ENCODE measurements at regions not wholly inside any gene's neighbourhood (a gene's known extent, or its start where the extent isn't known, plus 50 kb on each side); places are given as distances from the start of the nearest gene placed in this dataset.

GRCh38 chr15:35286721-35287120 lies 201.6 kb upstream of the NANOGP8 start:
- Mint-ChIP-seq H3K27me3 (ENCODE audit: low read depth, unreplicated experiment) (no peaks in the 10 kb centered on the region), H3K4me1 (ENCODE audit: low read depth, unreplicated experiment) (peaks cover under 1% of the 10 kb centered on the region), H3K4me3 (ENCODE audit: unreplicated experiment) (no peak overlapping the region), H3K9me3 (ENCODE audit: unreplicated experiment) (peaks cover 4% of the 10 kb centered on the region), H3K36me3 (ENCODE audit: low read depth, unreplicated experiment) (no peaks in the 10 kb centered on the region), H3K27ac (ENCODE audit: unreplicated experiment) (no peak overlapping the region)
- no peaks in the 10 kb centered on the region for H4K20me1 ChIP-seq (ENCODE audit: insufficient read depth, low read length)
- H3K4me2 ChIP-seq (ENCODE audit: low read length), result no peak overlapping the region
- no peak overlapping the region for H2AFZ ChIP-seq (ENCODE audit: low read depth, low read length)
- no peaks in the 10 kb centered on the region for H3K4me1 ChIP-seq (ENCODE audit: insufficient read depth, low read length)
- TF ChIP-seq, protein P1, sequence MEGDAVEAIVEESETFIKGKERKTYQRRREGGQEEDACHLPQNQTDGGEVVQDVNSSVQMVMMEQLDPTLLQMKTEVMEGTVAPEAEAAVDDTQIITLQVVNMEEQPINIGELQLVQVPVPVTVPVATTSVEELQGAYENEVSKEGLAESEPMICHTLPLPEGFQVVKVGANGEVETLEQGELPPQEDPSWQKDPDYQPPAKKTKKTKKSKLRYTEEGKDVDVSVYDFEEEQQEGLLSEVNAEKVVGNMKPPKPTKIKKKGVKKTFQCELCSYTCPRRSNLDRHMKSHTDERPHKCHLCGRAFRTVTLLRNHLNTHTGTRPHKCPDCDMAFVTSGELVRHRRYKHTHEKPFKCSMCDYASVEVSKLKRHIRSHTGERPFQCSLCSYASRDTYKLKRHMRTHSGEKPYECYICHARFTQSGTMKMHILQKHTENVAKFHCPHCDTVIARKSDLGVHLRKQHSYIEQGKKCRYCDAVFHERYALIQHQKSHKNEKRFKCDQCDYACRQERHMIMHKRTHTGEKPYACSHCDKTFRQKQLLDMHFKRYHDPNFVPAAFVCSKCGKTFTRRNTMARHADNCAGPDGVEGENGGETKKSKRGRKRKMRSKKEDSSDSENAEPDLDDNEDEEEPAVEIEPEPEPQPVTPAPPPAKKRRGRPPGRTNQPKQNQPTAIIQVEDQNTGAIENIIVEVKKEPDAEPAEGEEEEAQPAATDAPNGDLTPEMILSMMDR (IDR thresholded peaks at IDR 0.05; ENCODE audit: insufficient read depth, low read depth, low read length), result no peak
- TF ChIP-seq EZH2 (IDR thresholded peaks at IDR 0.05; ENCODE audit: insufficient read depth, low read length), result no peak
- DNase-seq (ENCODE audit: low read depth) (no peak), FAIRE-seq (no peak)
- no peak overlapping the region for H3K27ac ChIP-seq (ENCODE audit: low read depth, low read length)
- no peak overlapping the region for H3K9ac ChIP-seq (ENCODE audit: low read length)
- no peak overlapping the region for H3K4me3 ChIP-seq (ENCODE audit: insufficient read depth, low read depth, low read length)
- H3K27me3 ChIP-seq (ENCODE audit: insufficient read depth, low read length), result no peaks in the 10 kb centered on the region
- no peaks in the 10 kb centered on the region for H3K79me2 ChIP-seq (ENCODE audit: insufficient read depth, low read length)
- no peaks in the 10 kb centered on the region for H3K36me3 ChIP-seq (ENCODE audit: insufficient read depth, low read length)
- no peaks in the 10 kb centered on the region for H3K9me3 ChIP-seq (ENCODE audit: insufficient read depth, low read depth, low read length)

- no peaks in the 10 kb centered on the region for H3K27me3 Mint-ChIP-seq (ENCODE audit: low read depth, unreplicated experiment)
- DNase-seq (ENCODE audit: low read depth) (no peak), FAIRE-seq (no peak)
- no peak overlapping the region for H3K27ac Mint-ChIP-seq (ENCODE audit: unreplicated experiment)
- peaks cover 8% of the 10 kb centered on the region for H3K4me1 Mint-ChIP-seq (ENCODE audit: low read depth, unreplicated experiment)
- no peaks in the 10 kb centered on the region for H4K20me1 ChIP-seq (ENCODE audit: insufficient read depth, low read length)
- H3K36me3 Mint-ChIP-seq (ENCODE audit: low read depth, unreplicated experiment), result no peaks in the 10 kb centered on the region
- no peaks in the 10 kb centered on the region for H3K79me2 ChIP-seq (ENCODE audit: insufficient read depth, low read length)
- H3K4me1 ChIP-seq (ENCODE audit: insufficient read depth, low read length), result no peaks in the 10 kb centered on the region
- H3K36me3 ChIP-seq (ENCODE audit: insufficient read depth, low read length), result no peaks in the 10 kb centered on the region
- no peak overlapping the region for H3K4me3 ChIP-seq (ENCODE audit: insufficient read depth, low read depth, low read length)
- H3K9ac ChIP-seq (ENCODE audit: low read length), result no peak overlapping the region
- H3K27me3 ChIP-seq (ENCODE audit: insufficient read depth, low read length), result no peaks in the 10 kb centered on the region
- H3K4me2 ChIP-seq (ENCODE audit: low read length), result no peak overlapping the region
- no peak overlapping the region for H3K27ac ChIP-seq (ENCODE audit: low read depth, low read length)
- no peaks in the 10 kb centered on the region for H3K9me3 ChIP-seq (ENCODE audit: insufficient read depth, low read depth, low read length)
- H2AFZ ChIP-seq (ENCODE audit: low read depth, low read length), result no peak overlapping the region
- peaks cover 6% of the 10 kb centered on the region for H3K9me3 Mint-ChIP-seq (ENCODE audit: unreplicated experiment)
- TF ChIP-seq EZH2 (IDR thresholded peaks at IDR 0.05; ENCODE audit: insufficient read depth, low read length), result no peak
- TF ChIP-seq, protein P1 (IDR thresholded peaks at IDR 0.05; ENCODE audit: insufficient read depth, low read depth, low read length), result no peak
- no peak overlapping the region for H3K4me3 Mint-ChIP-seq (ENCODE audit: unreplicated experiment)
These were observed 197.9 kb upstream of the NANOGP8 start for GRCh38 chr15:35282965-35283496.

DNA sequence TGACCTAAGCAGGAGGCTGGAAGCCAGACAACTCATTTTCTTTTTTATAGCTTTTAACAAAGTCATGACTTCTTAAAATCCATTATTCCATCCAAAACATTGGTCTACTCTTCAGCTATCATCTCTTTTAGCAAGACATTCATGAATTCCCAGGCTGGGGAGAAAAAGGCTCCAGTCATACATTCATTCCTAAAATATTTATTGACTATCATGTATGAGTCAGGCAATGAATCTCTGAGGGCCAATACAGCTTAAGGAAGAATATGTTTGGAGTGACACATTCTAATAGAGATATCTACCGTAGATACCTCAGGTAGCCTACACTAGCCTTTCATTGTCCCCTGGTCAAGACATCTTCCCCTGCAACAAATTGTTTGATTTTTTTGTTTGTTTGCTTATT lies 196.4 kb upstream of the NANOGP8 start:
- Histone ChIP-seq H3K9ac (ENCODE audit: low read length) (no peak overlapping the region), H4K20me1 (ENCODE audit: insufficient read depth, low read length) (no peaks in the 10 kb centered on the region), H3K36me3 (ENCODE audit: insufficient read depth, low read length) (no peaks in the 10 kb centered on the region), H2AFZ (ENCODE audit: low read depth, low read length) (no peak overlapping the region), H3K27me3 (ENCODE audit: insufficient read depth, low read length) (no peaks in the 10 kb centered on the region), H3K4me1 (ENCODE audit: insufficient read depth, low read length) (no peaks in the 10 kb centered on the region), H3K4me3 (ENCODE audit: insufficient read depth, low read depth, low read length) (no peak overlapping the region), H3K27ac (ENCODE audit: low read depth, low read length) (no peak overlapping the region), H3K9me3 (ENCODE audit: insufficient read depth, low read depth, low read length) (peaks cover 3% of the 10 kb centered on the region), H3K4me2 (ENCODE audit: low read length) (no peak overlapping the region), H3K79me2 (ENCODE audit: insufficient read depth, low read length) (no peaks in the 10 kb centered on the region)
- FAIRE-seq, result peak; percentile 80
- no peak overlapping the region for H3K27ac Mint-ChIP-seq (ENCODE audit: unreplicated experiment)
- peak; percentile 54 for DNase-seq (ENCODE audit: low read depth)
- H3K4me1 Mint-ChIP-seq (ENCODE audit: low read depth, unreplicated experiment), result peaks cover 8% of the 10 kb centered on the region
- H3K9me3 Mint-ChIP-seq (ENCODE audit: unreplicated experiment), result peaks cover 6% of the 10 kb centered on the region
- no peaks in the 10 kb centered on the region for H3K36me3 Mint-ChIP-seq (ENCODE audit: low read depth, unreplicated experiment)
- H3K27me3 Mint-ChIP-seq (ENCODE audit: low read depth, unreplicated experiment), result no peaks in the 10 kb centered on the region
- no peak for TF ChIP-seq EZH2 (IDR thresholded peaks at IDR 0.05; ENCODE audit: insufficient read depth, low read length)
- TF ChIP-seq, protein P1 (IDR thresholded peaks at IDR 0.05; ENCODE audit: insufficient read depth, low read depth, low read length), result no peak
- H3K4me3 Mint-ChIP-seq (ENCODE audit: unreplicated experiment), result no peak overlapping the region
